Fibroblast of gingiva (primary cell): ENCODE measurements at regions not wholly inside any gene's neighbourhood (a gene's known extent, or its start where the extent isn't known, plus 50 kb on each side); places are given as distances from the start of the nearest gene placed in this dataset.
"Not testable (repeated sequence)": the region's sequence is repeated elsewhere in the genome, so short reads cannot be mapped to it uniquely, and the experiment has no call there.

Source experiments
- DNase-seq: peaks from one replicate; pipeline ENCODE4 v3.0.0-alpha.2; 2011; ENCODE audit warnings: low read depth

GRCh38 chr4:56575820-56576429, 70.3 kb downstream of the ARL9 start:
- DNase-seq, result peak; percentile 40

GRCh38 chr4:56592417-56592816, 86.8 kb downstream of the ARL9 start:
- not testable (repeated sequence) for DNase-seq
